NCI-H345 treated with DMSO at 0.1 percent for 48 hours (cell line): ENCODE measurements at regions not wholly inside any gene's neighbourhood (a gene's known extent, or its start where the extent isn't known, plus 50 kb on each side); places are given as distances from the start of the nearest gene placed in this dataset.

Source experiments
- DNase-seq: peaks from one replicate; lab custom pipeline; 2025; ENCODE audit not compliant: unreplicated experiment; lab: John Stamatoyannopoulos, UW

GRCh38 chr22:49260681-49261580 is 566.7 kb downstream of the BRD1 start:
- no peak for DNase-seq

DNA sequence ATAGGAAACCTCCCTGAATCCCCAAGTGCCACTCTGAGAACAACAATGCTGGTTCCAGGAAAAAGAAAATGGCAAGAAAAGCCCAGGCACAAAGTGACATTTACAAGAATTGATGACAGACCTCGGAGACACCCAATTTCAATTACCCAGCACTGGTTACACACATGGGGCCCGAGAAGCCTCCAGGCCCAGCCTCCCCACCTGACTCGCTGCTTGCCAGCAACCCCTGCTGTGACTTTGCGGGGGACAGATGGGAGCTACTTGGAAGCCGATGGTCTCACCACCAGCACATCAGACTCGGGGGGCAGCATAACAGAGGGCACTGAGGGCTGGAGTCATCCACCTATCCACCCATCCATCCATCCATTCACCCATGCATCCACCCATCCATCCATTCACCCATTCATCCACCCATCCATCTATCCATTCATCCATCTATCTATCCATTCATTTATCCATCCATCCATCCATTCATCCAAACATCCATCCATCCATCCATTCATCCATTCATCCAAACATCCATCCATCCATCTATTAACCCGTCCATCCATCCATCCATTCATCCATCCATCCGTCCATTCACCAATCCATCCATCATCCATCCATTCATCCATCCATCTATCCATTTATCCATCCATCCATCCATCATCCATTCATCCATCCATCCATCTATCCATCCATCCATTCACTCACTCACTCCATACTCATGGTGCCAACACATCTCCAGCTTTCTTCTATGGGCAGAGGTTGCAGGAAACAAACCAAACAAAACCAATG is 567.6 kb downstream of the BRD1 start:
- DNase-seq, result no peak

GRCh38 chr22:49258107-49259010 is 569.3 kb downstream of the BRD1 start:
- DNase-seq, result no peak

- no peak for DNase-seq
Observed at GRCh38 chr22:49257551-49257961, 570.1 kb downstream of the BRD1 start.

DNA sequence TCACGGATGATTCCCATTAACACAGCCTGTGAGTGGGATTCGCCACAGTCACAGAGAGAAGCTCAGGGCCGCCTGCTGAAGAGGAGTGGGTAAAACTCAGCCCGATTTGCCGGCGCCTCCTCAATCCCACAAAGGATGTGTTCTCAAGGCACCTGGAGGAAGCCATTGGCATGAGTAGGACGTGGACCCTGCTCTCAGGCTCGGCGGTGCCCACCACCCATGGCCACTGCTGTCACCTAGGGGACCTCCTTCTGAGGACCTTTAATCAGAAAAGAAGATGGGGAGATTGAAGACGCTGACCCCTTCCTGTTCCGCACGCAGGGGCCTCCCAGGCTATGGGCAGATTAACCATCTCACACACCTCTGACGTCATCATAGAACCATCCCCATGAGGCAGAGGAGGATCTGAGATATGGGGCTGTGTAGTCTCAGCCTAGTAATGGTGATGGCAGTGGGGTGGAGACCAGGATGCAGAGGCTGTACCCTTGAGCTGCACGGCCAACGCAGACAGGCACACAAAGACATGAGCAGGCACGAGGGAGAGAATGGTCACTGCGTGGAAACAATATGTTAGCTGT is 571.8 kb downstream of the BRD1 start:
- DNase-seq, result no peak

GRCh38 chr22:49255154-49255553 is 572.5 kb downstream of the BRD1 start:
- no peak for DNase-seq

DNA sequence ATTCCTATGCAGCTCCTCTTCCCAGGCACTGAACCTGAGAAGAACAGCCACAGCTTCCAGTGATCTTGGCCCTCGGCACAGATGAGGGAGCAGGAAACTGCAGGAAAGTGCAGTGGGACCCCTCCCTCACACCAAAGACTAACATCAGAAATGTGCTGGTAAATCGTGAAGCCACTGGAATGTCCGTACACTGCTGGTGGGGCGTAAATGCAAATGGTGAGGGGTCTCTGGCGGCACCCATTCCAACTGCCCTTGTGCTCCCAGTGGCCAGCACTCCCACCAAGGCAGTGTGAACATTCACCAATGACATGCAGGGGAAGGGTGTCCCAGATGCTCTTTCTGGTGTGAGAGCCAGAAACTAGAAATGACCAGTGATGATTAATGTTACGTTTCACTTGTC is 574.0 kb downstream of the BRD1 start:
- DNase-seq, result no peak

DNA sequence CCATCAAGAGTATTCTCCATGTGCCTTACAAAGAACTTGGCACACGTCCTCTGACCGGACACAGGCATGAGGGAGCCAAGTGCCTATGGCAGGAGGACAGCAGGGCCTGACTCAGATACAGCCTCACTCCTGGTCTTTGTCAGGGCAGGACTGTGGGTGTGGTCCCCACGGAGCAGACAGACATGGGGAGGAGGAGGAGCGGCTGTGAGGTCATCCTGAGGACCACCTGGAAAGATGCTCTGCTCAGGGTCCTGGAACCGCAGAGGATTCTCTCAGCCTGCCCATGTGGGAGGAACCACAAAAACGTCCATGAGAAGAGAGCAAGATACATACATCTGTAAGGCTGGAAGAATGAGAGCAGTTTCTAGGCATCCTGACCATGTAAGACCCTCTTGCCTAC is 576.3 kb downstream of the BRD1 start:
- no peak for DNase-seq

- no peak for DNase-seq
Observed at GRCh38 chr22:49247194-49247924, 580.3 kb downstream of the BRD1 start.

DNA sequence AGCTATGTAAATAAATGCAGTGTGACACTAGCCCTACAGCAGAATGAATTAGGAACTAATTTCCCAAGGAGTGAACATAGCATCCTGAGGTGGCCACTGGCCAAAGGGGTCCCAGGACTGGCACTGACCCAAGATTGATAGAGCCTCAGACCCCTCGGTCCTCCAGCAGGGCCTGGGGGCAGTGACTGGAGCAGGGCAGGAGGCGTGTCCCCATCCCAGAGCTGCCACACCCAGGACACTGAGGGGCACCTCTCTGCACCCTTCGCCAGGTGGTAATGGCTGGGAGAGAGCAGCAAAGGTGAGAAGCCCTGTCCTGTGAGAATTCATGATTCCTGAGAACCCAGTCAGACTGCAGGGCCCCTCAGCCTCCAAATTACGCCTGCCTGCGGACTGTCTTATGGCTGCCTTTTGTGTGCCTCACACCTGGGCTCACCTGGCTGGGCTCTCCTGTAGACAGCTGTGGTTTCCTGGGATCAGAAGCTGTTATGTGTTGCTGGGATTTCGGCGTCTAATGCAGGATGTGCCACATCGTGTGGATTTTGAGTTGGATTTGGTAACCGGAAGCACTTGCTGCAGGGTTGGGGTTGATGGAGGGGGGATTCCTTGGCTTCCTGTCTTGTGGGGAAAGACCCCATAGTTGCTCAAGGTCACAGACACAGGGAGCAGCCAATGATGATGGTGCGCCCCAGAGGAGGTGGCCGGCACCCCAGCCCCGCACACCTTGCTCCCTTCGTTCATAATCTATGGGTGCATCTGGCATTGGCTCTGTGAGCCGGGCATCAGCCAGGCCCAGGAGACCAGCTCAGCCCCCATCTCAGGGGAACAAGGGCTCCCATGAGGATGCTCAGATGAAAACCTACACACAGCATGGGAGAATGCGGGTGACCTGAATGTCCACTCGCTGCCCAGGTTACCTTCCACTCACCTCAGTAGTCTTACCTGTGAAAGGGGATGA is 582.9 kb downstream of the BRD1 start:
- no peak for DNase-seq

GRCh38 chr22:49243965-49244364 is 583.7 kb downstream of the BRD1 start:
- no peak for DNase-seq

GRCh38 chr22:49243335-49243734 is 584.3 kb downstream of the BRD1 start:
- DNase-seq, result no peak

- no peak for DNase-seq
Observed at GRCh38 chr22:49242480-49242879, 585.2 kb downstream of the BRD1 start.

DNA sequence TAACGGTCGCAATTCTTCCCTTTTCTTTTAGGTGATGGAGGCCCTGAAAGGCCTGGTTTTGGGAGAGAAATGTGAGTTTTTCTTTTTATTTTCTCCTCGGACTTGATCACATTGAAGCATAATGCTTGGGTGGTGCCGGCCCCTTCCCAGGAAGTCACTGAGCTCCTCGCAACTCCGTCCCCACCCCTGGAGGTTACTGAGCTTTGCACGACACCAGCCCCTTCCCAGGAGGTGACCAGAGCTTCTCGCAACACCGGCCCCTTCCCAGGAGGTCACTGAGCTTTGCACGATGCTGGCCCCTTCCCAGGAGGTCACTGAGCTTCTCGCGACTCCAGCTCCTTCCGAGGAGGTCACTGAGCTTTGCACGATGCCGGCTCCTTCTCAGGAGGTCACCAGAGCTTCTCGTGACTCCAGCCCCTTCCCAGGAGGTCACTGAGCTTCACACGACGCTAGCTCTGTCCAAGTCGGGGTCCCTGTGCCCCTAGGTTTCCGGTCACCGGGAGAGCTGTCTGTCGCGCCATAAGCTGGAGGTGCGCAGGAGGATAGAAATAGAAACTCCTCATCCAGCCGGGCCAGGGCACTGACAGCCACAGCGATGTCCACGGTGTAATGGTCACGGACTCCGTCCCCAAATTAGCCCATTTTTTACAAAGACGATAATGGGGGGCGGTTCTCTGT is 586.4 kb downstream of the BRD1 start:
- no peak for DNase-seq

GRCh38 chr22:49240472-49240871 is 587.2 kb downstream of the BRD1 start:
- DNase-seq, result no peak

- DNase-seq, result no peak
Observed at GRCh38 chr22:49240016-49240380, 587.7 kb downstream of the BRD1 start.

DNA sequence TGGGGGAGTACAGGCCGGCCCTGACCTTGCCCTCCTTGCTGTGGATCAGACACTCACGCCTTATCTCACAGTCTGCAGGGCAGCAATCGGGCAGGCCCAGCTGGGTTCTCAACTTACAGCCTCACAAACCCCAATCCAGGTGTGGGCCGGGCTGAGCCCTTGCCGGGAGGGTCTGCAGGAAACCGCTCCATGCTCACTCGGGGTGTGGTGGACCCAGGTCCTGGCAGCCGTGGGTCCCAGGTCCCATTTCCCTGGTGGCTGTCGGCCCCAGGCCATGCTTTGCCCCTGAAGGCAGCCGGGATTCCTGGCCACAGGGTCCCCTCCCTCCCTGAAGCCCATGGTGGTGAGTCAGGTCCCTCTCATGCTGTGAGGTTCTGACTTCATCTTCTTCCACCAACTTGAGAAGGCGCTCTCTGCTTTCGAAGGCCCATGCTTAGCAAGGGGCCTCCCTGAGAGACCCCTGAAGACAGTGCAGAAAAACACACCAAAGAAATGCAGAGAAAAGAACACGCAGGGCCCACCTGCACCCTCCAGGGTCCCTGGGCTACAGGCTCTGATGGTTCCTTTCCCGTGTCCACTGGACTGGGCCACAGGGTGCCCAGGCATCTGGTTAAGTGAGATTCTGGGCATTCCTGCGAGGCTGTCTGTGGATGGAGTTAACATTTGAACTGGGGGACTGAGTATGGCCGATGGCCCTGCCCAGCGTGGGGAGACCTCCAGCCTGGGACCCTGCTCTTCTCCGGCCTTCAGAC is 588.2 kb downstream of the BRD1 start:
- no peak for DNase-seq
